GM19328 (cell line): ENCODE measurements at regions not wholly inside any gene's neighbourhood (a gene's known extent, or its start where the extent isn't known, plus 50 kb on each side); places are given as distances from the start of the nearest gene placed in this dataset.

Source experiments
- ATAC-seq: cut with Tn5 transposase; IDR thresholded peaks from one replicate; pipeline ENCODE4 v1.9.1; 2021; ENCODE audit warnings: mild to moderate bottlenecking, moderate library complexity; ENCODE audit not compliant: unreplicated experiment

DNA sequence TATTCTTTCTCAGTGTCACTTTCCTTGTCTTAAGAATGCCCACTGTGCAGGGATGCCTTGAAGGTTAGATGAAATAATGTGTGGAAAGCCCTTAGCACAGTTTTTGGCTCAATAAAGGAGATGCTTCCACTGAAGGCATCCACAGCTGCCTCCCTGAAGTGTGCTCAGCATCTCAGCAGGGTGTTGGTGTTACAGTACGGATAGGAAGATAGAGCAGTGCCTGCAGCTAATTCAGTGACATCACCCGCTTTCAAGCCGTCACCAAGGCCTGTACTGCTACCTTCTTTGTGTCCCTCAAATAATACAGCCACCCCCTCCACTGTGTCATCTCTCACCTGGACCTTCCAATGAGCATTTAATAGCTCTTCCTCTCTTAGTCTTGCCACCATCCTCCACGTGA lies 59.0 kb downstream of the NDUFS5 start:
- ATAC-seq, result no peak

DNA sequence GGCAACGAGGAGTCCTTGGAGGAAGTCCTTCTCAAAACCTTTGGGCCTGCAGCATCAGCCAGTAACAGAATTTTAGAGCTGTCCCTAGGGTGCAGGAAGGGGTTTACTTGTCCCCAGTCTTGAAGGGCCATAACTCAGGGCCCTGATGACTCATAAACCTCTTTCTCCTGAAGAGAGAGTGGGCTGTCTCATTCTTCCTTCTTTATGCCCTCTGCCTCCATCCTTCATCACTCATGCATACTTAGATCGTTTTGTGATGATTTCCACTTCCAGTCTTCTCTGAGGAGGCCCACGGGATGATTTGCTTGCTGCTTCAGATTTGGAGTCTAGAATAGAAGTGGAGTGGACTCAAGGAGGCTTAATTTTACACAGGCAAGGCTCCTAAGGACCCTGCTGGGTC lies 60.2 kb downstream of the NDUFS5 start:
- ATAC-seq, result no peak

DNA sequence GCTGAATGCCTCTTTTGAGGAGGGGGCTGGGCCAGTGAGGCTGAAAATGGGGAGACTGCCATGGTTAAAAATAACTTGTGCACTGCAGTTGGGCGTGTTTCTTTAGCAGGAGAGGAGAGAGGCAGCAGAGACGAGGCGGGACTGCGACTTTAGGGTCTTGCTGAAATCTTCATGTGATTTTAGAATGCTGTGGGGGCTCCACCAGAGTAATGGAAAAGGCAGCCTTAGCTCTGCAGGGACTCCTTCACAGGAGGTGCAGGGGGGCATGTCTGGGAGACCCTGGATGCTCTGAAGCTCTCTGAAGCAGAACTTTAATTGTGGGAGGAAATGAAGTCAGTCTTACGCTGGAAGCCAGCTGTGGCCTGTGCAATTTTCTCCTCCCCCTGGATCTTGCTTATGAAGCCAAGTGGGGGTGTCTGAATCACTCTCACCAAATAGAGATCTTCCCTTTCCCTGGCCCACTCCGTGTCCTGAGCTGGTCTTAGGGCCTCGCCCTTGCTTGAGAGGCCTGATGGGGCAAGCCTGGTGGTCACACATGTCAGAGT lies 60.8 kb downstream of the NDUFS5 start:
- ATAC-seq, result no peak

DNA sequence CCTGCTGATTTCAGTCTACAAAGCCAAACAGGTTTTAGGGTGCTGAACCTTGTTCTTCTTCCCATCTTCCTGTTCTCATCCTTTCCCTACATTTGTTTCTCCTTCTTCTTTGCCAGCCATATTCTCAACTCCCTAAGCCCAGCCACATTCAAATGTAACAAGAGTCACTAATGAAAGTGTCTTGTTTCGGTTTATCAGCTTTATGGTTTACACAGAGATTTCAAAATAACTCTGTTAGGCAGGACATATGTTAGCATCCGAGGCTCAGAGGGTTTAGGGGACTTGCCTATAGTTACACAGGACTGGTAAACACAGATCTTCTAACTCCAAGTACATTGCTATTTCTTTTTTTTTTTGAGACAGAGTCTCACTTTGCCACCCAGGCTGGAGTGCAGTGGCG lies 61.3 kb downstream of the NDUFS5 start:
- ATAC-seq, result no peak

DNA sequence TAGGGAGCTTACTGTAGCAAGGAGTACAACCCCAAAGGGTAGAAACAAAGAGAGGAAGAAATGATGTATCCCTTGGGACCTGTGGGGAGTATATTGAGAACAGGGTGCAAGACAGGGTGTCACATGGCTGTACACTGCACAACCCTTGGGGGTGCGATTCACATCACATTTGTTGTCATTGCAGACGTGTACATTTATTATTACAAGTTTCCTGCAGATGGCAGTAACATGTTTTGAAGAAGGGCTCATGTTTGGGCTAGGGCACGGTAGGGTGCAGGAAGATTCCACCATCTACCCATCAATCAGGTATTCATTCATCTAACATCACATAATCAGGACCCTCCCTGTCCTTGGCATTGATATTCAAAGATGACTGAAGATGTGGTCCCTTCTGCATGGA lies 62.5 kb downstream of the NDUFS5 start:
- ATAC-seq, result no peak

DNA sequence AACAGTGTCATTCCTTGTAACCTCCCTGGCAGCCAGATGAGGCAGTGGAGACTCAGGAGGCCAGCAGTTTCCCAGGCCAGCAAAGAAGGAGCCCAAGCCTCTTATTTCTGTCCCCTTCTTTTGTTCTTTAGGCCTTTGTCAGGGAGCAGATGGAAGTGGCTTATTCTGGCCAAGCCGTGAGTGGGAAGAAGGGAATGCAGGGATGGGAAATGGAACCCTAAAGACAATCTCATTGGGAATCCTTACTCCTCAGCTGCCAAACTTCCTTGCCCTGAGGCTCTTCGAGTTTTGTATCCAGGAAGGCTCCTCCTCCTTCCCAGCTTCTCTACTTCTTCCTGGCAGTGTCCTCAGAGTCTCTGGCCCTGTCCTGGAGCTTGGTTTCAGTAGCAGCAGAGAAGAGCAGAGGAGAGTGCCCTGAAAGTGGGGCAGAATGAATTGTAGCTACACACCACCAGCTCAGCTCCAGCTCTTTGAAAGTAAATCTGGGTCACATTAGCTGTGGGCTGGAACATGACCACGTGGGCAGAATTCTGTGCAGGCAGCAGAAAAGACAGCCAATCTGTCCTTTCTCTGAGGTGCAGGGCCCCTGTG lies 63.9 kb downstream of the NDUFS5 start:
- no peak for ATAC-seq

DNA sequence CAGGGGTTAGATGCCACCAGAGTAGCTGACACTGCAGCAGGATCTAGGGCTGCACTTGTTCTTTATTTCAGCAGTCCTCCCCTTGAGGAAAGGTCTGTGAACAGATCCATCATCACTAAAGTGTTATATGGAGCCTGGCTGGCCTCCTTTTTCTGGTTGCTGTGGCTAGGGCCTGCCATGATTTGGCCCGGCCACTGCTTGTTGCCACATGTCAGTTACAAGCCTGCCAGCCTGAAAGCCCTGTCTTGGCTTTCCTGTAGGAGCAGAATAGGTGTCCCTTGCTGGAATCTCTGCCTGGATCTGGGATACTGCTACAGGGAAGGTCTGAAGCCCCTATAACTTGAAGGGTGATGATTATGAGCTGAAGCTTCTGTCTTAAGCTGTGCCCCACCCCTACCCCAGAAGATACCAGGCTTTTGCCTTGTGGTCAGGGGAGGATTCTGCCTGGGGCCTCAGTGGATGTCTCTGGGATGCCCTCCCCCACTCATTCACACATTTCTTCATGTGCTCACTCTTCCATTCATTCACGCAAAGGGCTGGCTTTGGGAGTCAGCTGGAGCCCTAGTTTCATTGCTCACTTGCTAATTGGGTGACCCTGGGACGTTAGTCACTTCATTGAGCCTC lies 64.7 kb downstream of the NDUFS5 start:
- no peak for ATAC-seq

DNA sequence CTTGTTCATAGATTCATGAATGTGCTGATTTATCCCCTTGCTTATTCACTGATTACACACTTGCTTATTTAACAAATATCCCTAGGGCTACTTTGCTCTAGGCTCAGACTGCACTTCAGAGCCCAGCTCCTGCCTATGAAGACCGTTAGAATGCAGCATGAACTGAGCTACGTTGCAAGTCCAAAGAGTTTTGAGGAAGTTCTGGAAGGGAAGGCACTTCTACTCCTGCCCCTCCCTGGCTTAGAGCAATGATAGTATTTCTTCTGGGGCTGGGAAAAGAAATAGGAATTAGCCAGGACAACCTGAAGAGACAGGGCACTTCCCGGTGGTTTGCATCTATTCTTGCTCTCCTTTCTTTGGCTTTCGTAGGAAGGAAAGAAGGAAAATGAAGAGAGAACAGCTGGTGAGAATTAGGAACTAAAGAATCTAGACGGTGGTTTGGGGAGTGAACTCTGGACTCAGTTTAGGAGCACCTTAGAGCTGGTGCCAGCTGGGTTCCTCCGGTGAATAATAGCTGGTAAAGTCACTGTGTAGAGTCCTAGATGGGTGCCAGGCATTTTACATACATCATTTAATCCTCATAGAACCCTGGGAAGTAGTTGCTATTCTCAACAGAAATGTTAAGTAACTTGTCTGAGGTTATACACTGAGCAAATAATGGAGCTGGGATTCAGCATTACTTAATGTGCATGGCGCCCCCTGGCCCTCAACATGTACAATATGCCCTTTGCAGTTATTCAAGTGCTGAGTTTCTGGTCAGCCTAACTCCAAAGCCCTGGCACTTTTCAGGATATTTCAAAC lies 65.9 kb downstream of the NDUFS5 start:
- no peak for ATAC-seq

DNA sequence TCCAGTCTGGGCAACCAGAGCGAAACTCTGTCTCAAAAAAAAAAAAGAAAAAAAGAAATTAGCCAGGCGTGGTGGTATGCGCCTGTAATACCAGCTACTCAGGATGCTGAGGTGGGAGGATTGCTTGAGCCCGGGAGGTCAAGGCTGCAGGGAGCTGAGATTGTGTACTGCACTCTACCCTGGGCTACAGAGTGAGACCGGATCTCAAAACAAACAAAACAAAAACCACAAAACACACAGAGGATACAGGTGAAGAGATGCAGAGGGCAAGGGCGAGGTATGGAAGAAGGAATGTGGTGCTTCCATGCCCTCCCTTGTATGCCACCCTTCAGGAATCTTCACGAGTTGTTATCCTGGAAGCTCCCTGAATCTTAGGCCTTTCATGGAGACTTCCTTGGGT lies 68.5 kb downstream of the NDUFS5 start:
- no peak for ATAC-seq

DNA sequence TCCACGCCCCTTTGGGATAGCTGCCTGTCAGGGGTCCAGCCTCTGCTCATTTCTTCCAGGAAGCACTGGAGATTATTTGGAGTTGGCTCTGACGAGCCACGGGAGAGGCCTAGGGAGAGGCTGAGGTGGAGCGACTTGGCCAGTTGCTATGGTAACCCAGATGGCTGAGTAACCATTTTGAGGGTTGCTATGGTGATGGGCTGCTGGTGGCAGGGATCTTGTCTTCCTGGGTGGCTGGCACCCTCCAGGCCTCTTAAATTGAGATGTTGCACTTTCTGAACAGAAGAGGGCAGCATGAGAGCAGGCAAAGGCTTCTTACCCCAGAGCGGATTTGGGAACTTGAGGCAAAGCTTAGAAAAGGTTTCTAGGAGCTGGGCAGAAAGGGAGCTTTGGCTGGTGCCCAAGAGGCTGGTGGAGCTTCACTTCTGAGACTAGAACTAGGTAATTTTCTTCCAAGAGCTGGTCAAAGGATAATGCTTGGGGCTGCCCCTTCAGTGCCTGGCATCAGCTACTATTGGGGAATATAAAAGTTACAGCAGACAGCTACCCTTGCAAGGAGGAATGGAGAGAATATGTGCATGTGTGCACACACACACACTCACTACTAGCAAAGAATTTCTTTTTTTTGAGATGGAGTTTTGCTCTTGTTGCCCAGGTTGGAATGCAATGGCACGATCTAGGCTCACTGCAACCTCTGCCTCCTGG lies 72.5 kb downstream of the NDUFS5 start:
- no peak for ATAC-seq

DNA sequence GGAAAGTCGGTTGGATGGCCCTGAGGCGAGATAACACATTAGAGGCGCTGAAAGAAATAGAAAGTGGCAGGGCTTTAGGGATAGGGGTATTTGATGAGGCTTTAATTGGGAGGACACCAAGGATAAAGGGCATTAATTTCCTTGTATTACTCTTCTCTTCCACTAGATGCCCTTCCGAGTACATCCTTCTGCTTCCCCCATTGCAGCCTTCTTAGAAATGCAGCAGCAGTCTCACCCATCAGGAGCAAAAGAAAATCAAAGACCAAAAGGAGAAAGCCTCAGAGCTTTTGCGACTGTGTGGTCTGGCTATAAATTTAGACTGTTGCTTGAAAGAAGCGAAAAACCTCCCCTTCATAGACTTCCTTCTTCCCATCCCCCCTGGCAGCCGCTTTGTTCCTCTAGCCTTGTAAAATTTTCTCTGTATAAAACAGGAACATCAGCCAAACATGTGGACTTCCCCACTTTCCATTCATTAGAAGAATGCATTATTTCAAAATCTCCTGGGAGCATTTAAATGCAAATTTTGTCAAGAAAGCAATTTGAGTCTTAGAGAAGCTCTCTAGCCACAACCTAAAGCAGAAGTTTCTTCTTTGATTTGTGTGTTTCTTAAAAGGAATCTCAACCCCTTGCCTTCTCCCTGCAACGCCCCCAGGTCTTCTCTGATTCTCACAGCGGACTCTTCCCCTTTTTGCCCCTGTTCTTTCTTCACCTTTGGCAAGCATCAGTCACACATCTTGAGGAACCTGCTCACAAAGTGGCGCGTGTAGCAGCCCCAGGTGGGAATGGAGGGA lies 76.6 kb downstream of the NDUFS5 start:
- no peak for ATAC-seq

DNA sequence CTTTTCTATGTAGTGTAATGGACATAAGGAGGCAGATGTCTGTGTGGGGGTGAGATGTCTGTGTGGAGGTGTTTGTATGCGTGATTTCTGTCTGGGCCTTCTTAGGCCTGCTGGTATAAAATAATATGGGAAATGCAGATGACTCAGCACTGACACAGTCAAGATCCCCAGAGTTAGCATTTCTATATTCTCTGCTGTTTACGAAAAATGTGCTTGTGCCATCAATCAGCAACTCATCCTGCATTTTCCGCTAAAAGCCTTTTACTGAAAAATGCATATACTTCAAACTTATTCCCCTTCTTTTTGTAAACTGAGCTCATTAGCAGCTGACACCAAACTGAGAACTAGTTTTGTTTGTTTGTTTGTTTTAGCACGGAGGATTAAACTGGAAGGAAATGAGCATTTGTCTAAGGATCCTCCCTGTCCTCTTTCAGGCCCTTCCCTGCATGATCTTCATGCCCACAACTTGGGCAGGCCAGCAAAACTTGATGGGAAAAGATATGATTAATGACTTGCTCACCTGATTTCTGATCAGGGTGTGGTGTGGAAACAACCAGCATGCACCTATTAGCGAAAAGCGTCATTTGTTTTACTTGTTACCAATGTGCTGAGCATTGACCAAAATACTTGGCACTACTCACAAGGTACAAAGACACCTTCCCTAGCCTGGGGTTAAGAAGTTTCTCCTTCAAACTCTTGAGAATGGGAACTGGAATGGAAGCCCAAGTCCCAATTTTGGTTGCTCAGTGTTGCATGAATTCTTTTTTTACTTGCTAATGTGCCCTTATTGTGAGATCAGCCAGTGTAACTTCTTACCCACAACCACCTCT lies 77.4 kb downstream of the NDUFS5 start:
- no peak for ATAC-seq

DNA sequence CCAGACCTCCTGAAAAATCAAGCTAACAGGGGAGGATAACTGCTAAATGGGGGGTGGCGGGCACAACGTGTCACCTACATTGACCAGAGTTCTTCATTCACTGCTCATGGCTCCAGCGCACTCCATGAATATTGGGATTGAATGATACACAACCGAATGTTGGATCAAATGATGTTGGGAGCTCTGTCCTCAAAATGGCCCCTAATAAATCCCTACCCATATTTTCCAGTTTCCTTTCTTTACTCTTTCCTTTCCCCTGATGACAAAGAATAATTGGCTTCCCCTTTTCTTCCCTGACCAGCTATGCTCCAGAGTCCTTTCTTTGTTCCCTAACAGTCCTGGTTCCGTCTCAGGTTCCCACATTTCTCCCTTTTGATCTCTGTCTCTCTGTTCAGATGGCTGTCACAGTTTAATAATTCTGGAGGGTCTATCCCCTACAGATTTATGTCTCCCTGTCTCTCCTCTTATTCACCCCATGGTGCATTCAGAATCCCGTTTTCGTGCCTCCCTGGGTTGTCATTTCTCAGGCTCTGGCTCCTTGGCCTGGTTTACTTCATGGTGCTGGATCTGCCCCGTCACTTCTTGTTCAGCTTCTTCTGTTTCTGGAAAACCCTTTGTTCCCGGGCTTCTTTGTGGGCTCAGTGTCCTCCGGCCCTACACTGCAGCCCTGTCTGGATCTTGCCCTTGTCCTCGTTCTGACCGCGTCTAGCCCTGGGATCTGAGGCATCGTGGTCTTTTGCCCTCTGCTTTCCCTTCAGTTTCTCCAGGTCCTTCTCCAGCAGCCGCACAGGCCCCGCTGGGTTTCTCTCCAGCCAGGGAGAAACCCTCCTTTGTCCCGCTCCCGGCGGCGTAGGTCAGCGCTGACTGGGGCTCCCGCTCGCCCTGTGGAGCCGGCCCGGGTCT lies 78.3 kb downstream of the NDUFS5 start:
- no peak for ATAC-seq

DNA sequence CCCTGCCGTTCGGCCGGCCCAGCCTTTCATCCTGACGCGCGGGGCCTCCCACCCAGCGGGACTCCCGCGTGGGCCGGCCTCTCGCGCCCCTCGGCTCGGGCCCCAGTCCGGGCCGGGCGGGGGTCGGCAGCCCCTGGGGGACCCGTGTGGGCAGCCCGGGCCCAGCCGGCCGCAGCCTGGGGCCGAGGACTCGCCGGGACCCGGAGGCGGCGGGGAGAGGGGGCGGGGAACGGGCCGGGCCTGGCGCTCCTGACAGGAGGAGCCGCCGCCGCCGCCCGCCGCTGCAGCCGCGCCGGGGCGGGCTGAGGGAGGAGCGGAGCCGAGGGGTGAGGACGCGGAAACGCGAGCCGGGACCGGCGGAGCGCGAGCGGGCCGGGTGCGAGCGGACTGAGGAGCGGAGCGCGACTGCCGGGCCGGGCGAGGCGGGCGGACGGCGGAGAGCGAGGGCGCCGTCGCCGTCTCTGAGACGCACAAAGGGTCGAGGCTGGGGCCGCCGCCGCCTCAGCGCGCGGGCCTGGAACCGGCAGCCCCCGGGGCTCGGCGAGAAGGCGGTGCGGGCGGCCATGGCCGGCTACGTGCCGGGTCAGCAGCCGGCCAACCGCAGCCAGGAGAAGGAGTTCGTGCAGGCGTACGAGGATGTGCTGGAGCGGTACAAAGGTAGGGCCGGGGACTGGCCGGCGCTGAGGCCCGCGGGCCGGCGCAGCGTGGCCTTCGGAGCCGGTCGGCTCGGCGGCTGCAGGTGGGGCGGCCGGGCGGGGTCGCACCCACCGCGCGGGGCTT lies 79.1 kb downstream of the NDUFS5 start:
- ATAC-seq, result peak; percentile 42

DNA sequence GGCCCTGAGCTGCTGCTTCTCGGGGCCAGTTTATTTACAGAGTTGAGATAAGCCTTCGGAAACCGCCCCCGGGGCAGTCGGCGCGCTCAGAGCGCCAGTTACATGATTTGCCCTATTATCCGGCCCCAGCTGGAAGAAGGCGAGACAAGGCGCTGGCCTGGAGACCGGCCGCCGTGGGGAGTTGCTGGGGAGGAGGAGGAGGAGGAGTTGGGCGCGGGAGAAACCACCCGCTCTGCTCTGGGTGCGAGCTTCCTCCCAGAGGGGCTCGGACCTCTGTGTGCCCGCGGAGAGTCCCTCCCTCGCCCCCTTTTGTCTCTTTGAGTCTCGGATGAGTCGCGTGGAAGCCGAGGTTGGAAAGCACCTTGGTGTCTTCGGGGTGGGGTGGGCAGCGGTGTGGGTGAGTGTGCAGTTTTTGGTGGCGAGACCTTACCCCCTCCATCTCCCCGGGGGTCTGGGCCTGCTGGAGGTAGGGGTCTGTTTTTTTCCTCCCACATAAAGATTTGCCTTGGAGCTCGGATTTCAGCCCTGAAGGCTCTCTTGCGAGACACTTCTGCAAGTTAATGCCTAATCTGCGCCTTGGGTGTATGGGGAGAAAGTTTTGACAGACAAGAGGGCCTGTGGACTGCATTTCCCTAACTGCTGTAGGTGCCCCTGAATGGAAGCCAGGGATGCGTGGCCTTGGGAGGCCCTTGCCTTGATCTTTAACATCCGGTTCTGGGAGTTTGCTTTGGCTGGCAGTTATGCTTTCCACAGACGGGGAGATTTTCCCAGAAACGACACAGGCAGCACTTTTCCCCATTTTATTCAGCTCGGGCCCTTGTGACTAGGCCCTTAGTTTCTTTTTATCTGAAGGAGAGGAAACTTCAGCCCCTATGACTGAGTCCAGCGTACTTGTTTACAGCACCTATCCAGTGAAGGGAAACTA lies 80.0 kb downstream of the NDUFS5 start:
- peak; percentile 15 for ATAC-seq

DNA sequence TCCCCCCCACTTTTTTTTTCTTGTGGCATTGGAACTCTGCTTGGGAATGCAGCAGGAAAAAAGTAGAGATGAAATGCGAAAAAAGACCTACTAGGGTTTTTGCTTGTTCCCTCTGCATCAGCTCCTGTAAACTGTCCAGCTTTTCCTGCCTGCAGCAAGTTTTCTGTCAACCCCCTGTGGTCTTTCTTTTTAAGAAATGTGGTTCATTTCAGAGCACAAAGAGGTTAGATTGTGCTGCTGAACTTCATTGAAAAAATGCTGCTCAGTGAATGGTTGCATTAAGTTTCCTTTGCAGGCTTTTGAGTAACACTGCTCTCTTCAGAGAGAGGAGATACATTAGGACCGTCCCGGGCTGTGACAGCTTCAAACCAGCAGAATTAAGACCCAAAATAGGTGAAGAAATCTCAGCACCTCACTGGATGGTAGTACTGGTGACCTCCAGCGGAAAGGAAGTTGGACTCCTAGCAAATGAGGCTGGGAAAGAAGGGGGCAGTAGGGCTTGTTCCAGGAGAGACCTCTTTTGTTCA lies 80.7 kb downstream of the NDUFS5 start:
- ATAC-seq, result no peak
